GM06990 (cell line): ENCODE measurements at regions not wholly inside any gene's neighbourhood (a gene's known extent, or its start where the extent isn't known, plus 50 kb on each side); places are given as distances from the start of the nearest gene placed in this dataset.

Experiments
- DNase-seq: peaks from one replicate; pipeline ENCODE4 v3.0.0-alpha.2; 2011; ENCODE audit not compliant: insufficient read length; ENCODE audit errors: extremely low read depth
- H3K27me3 ChIP-seq: replicated peaks from 2 replicates; pipeline ENCODE4 v1.6.0; 2011; ENCODE audit warnings: low read length; ENCODE audit not compliant: control insufficient read depth, insufficient read depth
- H3K36me3 ChIP-seq: 2 replicates; pipeline ENCODE4 v1.5.1; 2011; ENCODE audit warnings: low read length; ENCODE audit not compliant: control insufficient read depth, insufficient read depth
- H3K4me3 ChIP-seq: replicated peaks from 2 replicates; pipeline ENCODE4 v1.5.1; 2011; ENCODE audit warnings: low read depth, mild to moderate bottlenecking, control low read depth, low read length
- CTCF ChIP-seq: IDR thresholded peaks from 2 replicates; pipeline ENCODE4 v1.5.1; 2011; ENCODE audit warnings: low read length, control low read depth, mild to moderate bottlenecking, inconsistent platforms; ENCODE audit not compliant: insufficient read depth, poor library complexity, severe bottlenecking

DNA sequence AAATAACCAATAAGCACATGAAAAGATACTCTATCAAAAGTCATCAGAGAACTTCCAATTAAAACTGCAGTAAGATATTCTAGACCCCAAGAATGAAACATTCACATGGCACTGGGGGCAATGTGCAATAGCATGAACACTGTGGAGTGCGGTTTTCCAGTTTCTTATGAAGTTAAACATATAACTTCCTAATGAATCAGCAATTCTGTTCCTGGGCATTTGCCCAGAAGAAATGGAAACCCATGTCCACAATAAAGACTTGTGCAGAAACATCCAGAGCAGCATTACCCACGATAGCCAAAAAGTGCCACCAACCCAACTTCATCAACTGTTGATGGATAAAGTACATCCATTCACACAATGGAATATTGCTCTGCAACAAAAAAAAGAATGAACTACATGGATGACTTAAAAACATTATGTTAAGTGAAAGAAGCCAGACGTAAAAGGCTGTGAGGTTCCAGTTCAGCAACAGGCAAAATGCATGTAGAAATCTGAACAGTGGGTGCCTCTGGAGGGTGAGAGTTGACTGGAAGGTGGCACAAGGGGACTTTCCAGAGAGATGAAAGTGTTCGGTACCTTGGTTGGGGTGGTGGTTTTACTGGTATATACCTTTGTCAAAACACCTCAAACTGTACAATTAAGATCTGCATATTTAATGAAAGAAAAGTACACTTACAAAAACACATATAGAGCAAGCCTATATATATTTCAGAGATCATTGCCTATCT lies 207.2 kb upstream of the ECI2 start:
- no peak for TF ChIP-seq CTCF
- DNase-seq: no peak
- no peaks in the 10 kb centered on the region for H3K36me3 ChIP-seq

DNA sequence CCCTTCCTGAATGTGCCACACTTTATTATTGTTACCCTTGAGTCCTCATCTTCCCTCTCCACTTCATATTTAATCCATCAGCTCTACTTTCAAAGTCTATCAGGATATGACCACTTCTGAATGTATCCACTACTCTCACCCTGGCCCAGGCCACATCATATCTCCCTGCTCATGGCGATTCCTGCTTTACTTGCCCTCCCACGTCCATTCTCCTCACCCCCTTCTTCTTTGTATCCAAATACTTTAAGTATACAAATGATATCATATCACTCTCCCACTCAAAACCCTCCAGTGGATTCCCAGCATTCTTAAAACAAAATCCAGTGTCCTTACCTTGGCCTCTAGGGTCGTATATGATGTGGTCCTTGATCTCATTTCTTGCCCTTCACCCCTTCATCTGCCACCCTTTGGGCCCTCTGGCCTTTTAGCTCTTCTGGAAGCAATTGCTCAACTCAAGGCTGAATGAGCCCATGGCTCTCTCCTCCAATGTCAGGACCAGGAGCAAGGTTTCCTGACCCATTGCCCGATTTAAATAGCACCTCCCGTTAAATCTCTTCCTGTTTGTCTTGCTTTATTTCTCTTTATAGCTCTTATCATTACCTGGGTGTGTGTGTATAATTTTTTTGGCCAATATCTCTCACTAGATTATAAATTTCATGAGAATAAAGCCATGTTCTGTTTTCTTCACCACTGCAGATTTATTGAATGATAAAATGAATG lies 205.9 kb upstream of the ECI2 start:
- Histone ChIP-seq H3K4me3 (no peak overlapping the region), H3K27me3 (no peaks in the 10 kb centered on the region; the same call in 1 of the 2 replicates), H3K36me3 (no peaks in the 10 kb centered on the region)
- no peak for DNase-seq
- TF ChIP-seq CTCF: no peak

More for the DNA sequence above, 207.2 kb upstream of the ECI2 start:
- Histone ChIP-seq H3K27me3 (no peaks in the 10 kb centered on the region; the same call in 1 of the 2 replicates), H3K4me3 (no peak overlapping the region)

GRCh38 chr6:4340544-4340943 lies 205.2 kb upstream of the ECI2 start:
- Histone ChIP-seq H3K27me3 (no peaks in the 10 kb centered on the region; the same call in 1 of the 2 replicates), H3K4me3 (no peak overlapping the region), H3K36me3 (no peaks in the 10 kb centered on the region)
- no peak for DNase-seq
- no peak for TF ChIP-seq CTCF

DNA sequence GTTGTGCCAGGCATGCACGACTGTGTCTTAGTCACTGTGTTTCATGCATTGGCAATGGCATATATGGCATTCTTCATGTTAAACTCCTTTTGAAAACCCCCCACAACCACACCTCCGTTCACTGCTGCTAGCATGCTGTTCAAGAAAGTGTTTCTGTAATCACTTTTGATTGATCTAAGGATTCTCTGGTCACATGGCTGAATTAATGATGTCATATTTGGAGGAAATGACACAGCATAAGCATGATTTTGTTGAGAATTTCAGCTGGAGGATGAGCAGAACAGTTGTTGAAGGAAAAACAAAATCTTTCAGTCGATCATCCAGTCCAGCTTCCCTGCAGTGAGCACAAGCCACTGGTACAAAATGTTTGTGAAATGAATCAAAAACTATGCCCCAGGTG lies 203.5 kb upstream of the ECI2 start:
- no peaks in the 10 kb centered on the region for H3K27me3 ChIP-seq
- no peak for DNase-seq
- no peak for TF ChIP-seq CTCF
- no peak overlapping the region for H3K4me3 ChIP-seq
- H3K36me3 ChIP-seq: no peaks in the 10 kb centered on the region

DNA sequence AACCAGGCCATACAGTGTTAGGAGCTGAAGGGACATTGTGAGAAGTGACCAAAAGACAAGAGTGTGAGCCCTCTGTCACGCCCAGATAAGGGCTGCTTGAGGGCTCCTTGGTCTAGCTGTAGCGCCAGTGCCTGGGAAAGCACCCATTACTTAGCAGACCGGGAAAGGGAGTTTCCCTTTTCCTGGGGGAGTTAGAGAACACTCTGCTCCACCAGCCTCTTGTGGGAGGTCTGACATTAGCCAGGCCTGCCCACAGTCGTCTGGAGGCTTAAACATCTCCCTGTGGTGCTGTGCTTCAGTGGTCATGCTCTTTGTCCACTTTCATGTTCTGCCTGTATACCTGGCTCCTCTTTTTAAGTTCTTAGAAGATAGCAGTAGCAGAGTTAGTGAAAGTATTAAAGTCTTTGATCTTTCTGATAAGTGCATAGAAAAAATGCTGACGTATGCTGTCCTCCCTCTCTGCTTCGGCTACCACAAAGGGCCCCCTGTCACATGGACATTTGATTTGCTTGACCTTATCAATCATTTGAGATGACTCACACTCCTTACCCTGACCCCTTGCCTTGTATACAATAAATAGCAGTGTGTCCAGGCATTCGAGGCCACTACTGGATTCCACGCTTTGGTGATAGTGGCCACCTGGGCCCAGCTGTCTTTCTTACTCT lies 201.5 kb upstream of the ECI2 start:
- H3K36me3 ChIP-seq: no peaks in the 10 kb centered on the region
- no peak overlapping the region for H3K4me3 ChIP-seq
- no peak for TF ChIP-seq CTCF
- H3K27me3 ChIP-seq: no peaks in the 10 kb centered on the region
- no peak for DNase-seq
